OCI-LY1 (cell line): ENCODE measurements at regions not wholly inside any gene's neighbourhood (a gene's known extent, or its start where the extent isn't known, plus 50 kb on each side); places are given as distances from the start of the nearest gene placed in this dataset.

Source experiments
- H2AFZ ChIP-seq: fragments of 200-600 bp; sonication (generic), shearing (Covaris generic); 2 replicates; pipeline ENCODE4 v1.6.0; 2014; ENCODE audit warnings: antibody characterized with exemption, mild to moderate bottlenecking, low read length
- H3F3A ChIP-seq: fragments of 200-600 bp; sonication (generic), shearing (Covaris generic); 2 replicates; pipeline ENCODE4 v1.6.0; 2014; ENCODE audit warnings: mild to moderate bottlenecking, antibody characterized with exemption, low read length, moderate library complexity; ENCODE audit not compliant: insufficient read depth
- H3K27ac ChIP-seq: fragments of 200-600 bp; sonication (generic); 2 replicates; pipeline ENCODE4 v1.5.1; 2014; ENCODE audit warnings: low read length, mixed run types, mild to moderate bottlenecking, low read depth; ENCODE audit not compliant: poor library complexity, severe bottlenecking
- H3K27me3 ChIP-seq: fragments of 200-600 bp; sonication (generic); 2 replicates; pipeline ENCODE4 v1.6.0; 2014; ENCODE audit warnings: antibody characterized with exemption, mild to moderate bottlenecking, low read length, moderate library complexity; ENCODE audit not compliant: insufficient read depth
- H3K36me3 ChIP-seq: fragments of 200-600 bp; sonication (generic); 2 replicates; pipeline ENCODE4 v1.6.1; 2014; ENCODE audit warnings: mild to moderate bottlenecking, antibody characterized with exemption, low read length, moderate library complexity, mixed read lengths; ENCODE audit not compliant: insufficient read depth
- H3K4me1 ChIP-seq: fragments of 200-600 bp; sonication (generic); 2 replicates; pipeline ENCODE4 v1.5.1; 2014; ENCODE audit warnings: mild to moderate bottlenecking, low read length, moderate library complexity; ENCODE audit not compliant: insufficient read depth, severe bottlenecking
- H3K4me2 ChIP-seq: fragments of 200-600 bp; sonication (generic), shearing (Covaris generic); 2 replicates; pipeline ENCODE4 v1.6.1; 2014; ENCODE audit warnings: low read length
- H3K4me3 ChIP-seq: fragments of 200-600 bp; sonication (generic); 2 replicates; pipeline ENCODE4 v1.5.1; 2014; ENCODE audit warnings: low read length, low read depth, mild to moderate bottlenecking, mixed read lengths; ENCODE audit not compliant: poor library complexity, severe bottlenecking
- H3K79me2 ChIP-seq: fragments of 200-600 bp; shearing (Covaris generic); 2 replicates; pipeline ENCODE4 v1.6.1; 2016; ENCODE audit warnings: mixed run types, low read length, mixed read lengths; ENCODE audit not compliant: insufficient read depth
- H3K9ac ChIP-seq: fragments of 200-600 bp; sonication (generic), shearing (Covaris generic); 2 replicates; pipeline ENCODE4 v1.6.1; 2014; ENCODE audit warnings: mild to moderate bottlenecking, low read length, mixed read lengths
- H3K9me2 ChIP-seq: fragments of 200-600 bp; sonication (generic), shearing (Covaris generic); 2 replicates; pipeline ENCODE4 v1.6.1; 2014; ENCODE audit warnings: low read depth, mild to moderate bottlenecking, low read length, mixed read lengths
- H3K9me3 ChIP-seq: fragments of 200-600 bp; shearing (Covaris generic); 2 replicates; pipeline ENCODE4 v1.6.1; 2014; ENCODE audit warnings: low read length, mixed read lengths
- H4K20me1 ChIP-seq: fragments of 200-600 bp; sonication (generic), shearing (Covaris generic); 2 replicates; pipeline ENCODE4 v1.6.0; 2016; ENCODE audit warnings: mild to moderate bottlenecking, low read length; ENCODE audit not compliant: insufficient read depth
- CTCF ChIP-seq: fragments of 200-600 bp; sonication (generic), shearing (Covaris generic); IDR thresholded peaks from 2 replicates; pipeline ENCODE4 v1.5.1; 2017; ENCODE audit warnings: mild to moderate bottlenecking, antibody characterized with exemption, low read length, moderate library complexity, mixed read lengths
- EZH2 ChIP-seq: fragments of 200-600 bp; sonication (generic), shearing (Covaris generic); IDR thresholded peaks from 2 replicates; pipeline ENCODE4 v1.8.0; 2017; ENCODE audit warnings: borderline replicate concordance, mixed run types, mild to moderate bottlenecking, antibody characterized with exemption, low read length, moderate library complexity, mixed read lengths

- H3K9me3 ChIP-seq = no peaks in the 10 kb centered on the region
- H3K79me2 ChIP-seq = no peaks in the 10 kb centered on the region
- no peak overlapping the region for H3K27ac ChIP-seq
- no peak overlapping the region for H3K4me3 ChIP-seq
- H2AFZ ChIP-seq = no peak overlapping the region
- H3K9me2 ChIP-seq = no peaks in the 10 kb centered on the region
- H3K4me1 ChIP-seq = no peaks in the 10 kb centered on the region
- no peaks in the 10 kb centered on the region for H3F3A ChIP-seq
- no peaks in the 10 kb centered on the region for H3K27me3 ChIP-seq
- no peak overlapping the region for H3K4me2 ChIP-seq
- TF ChIP-seq EZH2 = no peak
- TF ChIP-seq CTCF = no peak
- no peak overlapping the region for H3K9ac ChIP-seq
- no peaks in the 10 kb centered on the region for H3K36me3 ChIP-seq
- no peaks in the 10 kb centered on the region for H4K20me1 ChIP-seq
Observed at GRCh38 chr13:89951341-89951740, 1396.1 kb upstream of the MIR17HG start.

- H3K9me2 ChIP-seq = no peaks in the 10 kb centered on the region
- no peak overlapping the region for H3K9ac ChIP-seq
- H3K4me1 ChIP-seq = no peaks in the 10 kb centered on the region
- H3K79me2 ChIP-seq = no peaks in the 10 kb centered on the region
- H3K9me3 ChIP-seq = no peaks in the 10 kb centered on the region
- no peak overlapping the region for H3K4me3 ChIP-seq
- H3K27me3 ChIP-seq = no peaks in the 10 kb centered on the region
- H2AFZ ChIP-seq = no peak overlapping the region
- H3K4me2 ChIP-seq = no peak overlapping the region
- no peak overlapping the region for H3K27ac ChIP-seq
- no peaks in the 10 kb centered on the region for H4K20me1 ChIP-seq
- TF ChIP-seq CTCF = no peak
- no peak for TF ChIP-seq EZH2
- no peaks in the 10 kb centered on the region for H3K36me3 ChIP-seq
- no peaks in the 10 kb centered on the region for H3F3A ChIP-seq
Observed at GRCh38 chr13:89953581-89953980, 1393.9 kb upstream of the MIR17HG start.

DNA sequence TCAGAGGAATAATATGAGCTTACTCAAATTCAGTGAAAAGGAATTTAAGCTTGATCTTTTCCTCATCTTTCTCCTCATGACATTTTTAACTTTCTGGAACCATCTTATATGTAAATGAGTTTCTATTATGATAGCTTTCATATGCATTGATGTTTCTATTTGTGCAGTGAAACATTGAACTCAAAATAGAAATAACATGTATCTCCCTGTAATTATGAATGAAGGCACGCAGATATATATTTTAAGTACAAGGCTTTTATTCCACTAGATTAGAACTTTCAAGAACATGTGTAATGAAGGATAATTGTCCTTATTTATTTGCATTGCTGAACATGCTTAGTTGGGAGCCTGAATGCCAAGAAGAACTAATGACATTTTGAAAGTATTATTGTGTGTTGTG lies 1391.7 kb upstream of the MIR17HG start:
- Histone ChIP-seq H3K79me2 (no peaks in the 10 kb centered on the region), H3K4me2 (no peak overlapping the region), H4K20me1 (no peaks in the 10 kb centered on the region), H3K36me3 (no peaks in the 10 kb centered on the region), H3K9ac (no peak overlapping the region), H3K4me1 (no peaks in the 10 kb centered on the region), H3K4me3 (no peak overlapping the region), H3K9me2 (no peaks in the 10 kb centered on the region), H3F3A (no peaks in the 10 kb centered on the region), H3K27me3 (no peaks in the 10 kb centered on the region), H3K9me3 (no peaks in the 10 kb centered on the region), H2AFZ (no peak overlapping the region), H3K27ac (no peak overlapping the region)
- TF ChIP-seq CTCF = no peak
- TF ChIP-seq EZH2 = no peak
